Stimulated activated naive CD8-positive, alpha-beta T cell treated with anti-CD3 and anti-CD28 coated beads, Interleukin-15, Interleukin-2, amounts not matched to agents 100 ng/mL and 50 ng/mL, for 24 hours (primary cell): ENCODE measurements at regions not wholly inside any gene's neighbourhood (a gene's known extent, or its start where the extent isn't known, plus 50 kb on each side); places are given as distances from the start of the nearest gene placed in this dataset.
"Not testable (repeated sequence)": the region's sequence is repeated elsewhere in the genome, so short reads cannot be mapped to it uniquely, and the experiment has no call there.

ENCODE experiments used
- H3K27ac Mint-ChIP-seq: one replicate; pipeline ENCODE4 v1.8.0; 2021; ENCODE audit warnings: mild to moderate bottlenecking, mixed read lengths
- H3K27me3 Mint-ChIP-seq: one replicate; pipeline ENCODE4 v1.8.0; 2021; ENCODE audit warnings: mixed read lengths
- H3K36me3 Mint-ChIP-seq: one replicate; pipeline ENCODE4 v1.8.0; 2021; ENCODE audit warnings: low read depth, mixed read lengths
- H3K4me1 Mint-ChIP-seq: one replicate; pipeline ENCODE4 v1.8.0; 2021; ENCODE audit warnings: low read depth, mixed read lengths
- H3K4me3 Mint-ChIP-seq: one replicate; pipeline ENCODE4 v1.8.0; 2021; ENCODE audit warnings: mild to moderate bottlenecking, mixed read lengths
- H3K9me3 Mint-ChIP-seq: one replicate; pipeline ENCODE4 v1.8.0; 2021; ENCODE audit warnings: mixed read lengths

DNA sequence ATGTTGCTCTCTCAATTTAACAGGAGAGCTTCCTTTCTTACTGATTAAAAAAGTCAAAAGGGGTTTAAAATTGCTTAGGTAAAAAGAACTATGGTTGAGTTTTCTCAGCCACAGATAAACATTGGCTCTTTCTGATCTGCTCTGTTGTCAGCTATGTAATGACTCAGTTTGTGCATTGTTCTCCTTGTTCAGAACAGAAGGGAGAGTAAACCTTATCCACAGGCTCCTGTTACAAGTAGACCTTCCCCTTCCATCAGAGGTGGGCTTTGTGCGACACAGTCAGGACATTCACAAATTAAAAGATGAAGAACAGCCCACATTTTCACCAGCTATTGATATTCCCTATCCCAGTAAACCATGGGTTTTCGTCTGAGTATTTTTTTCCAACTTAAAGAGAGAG lies 236.3 kb upstream of the SEMA6A start:
- no peak overlapping the region for H3K27ac Mint-ChIP-seq
- no peaks in the 10 kb centered on the region for H3K36me3 Mint-ChIP-seq
- H3K4me3 Mint-ChIP-seq = no peak overlapping the region
- no peaks in the 10 kb centered on the region for H3K4me1 Mint-ChIP-seq
- no peaks in the 10 kb centered on the region for H3K9me3 Mint-ChIP-seq
- H3K27me3 Mint-ChIP-seq = no peaks in the 10 kb centered on the region

DNA sequence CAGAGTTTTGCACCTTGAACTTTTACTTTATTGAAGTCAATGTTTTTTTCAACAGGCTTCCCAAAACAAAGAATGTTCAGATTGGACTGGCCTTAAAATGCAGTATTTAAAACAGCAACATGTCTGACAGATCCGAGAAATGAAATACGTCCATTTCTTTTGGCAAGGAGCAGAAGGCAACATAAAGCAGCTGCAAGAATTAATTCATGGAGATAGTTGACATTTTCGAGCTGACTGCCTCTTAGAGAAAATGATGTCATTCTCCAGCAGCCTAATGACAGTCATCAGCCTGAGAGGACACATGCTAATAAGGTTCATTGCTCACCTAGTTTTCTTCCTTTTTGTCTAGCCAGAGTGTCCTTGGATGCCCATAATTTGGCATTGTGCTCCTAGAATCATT lies 232.2 kb upstream of the SEMA6A start:
- no peak overlapping the region for H3K27ac Mint-ChIP-seq
- no peaks in the 10 kb centered on the region for H3K27me3 Mint-ChIP-seq
- no peaks in the 10 kb centered on the region for H3K9me3 Mint-ChIP-seq
- no peaks in the 10 kb centered on the region for H3K4me1 Mint-ChIP-seq
- no peaks in the 10 kb centered on the region for H3K36me3 Mint-ChIP-seq
- H3K4me3 Mint-ChIP-seq = no peak overlapping the region

DNA sequence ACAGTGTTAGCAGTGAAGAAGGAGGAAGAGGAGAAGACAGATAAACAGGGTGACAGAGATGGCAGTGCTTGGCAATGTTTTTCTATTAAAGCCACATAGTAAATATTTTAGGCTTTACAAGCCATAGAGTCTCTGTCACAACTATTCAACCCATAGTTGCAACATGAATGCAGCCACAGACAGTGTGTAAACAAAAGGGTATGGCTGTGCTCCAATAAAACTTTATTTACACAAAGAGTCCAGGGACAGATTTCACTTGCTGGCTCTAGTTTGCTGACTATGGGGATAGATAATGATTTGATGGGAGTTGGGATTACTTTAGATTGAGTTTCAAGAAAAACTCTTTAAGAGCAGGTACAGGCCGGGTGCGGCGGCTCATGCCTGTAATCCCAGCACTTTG lies 224.8 kb upstream of the SEMA6A start:
- H3K4me3 Mint-ChIP-seq = no peak overlapping the region
- peaks cover 4% of the 10 kb centered on the region for H3K9me3 Mint-ChIP-seq
- H3K27ac Mint-ChIP-seq = no peak overlapping the region
- H3K27me3 Mint-ChIP-seq = no peaks in the 10 kb centered on the region
- no peaks in the 10 kb centered on the region for H3K36me3 Mint-ChIP-seq
- no peaks in the 10 kb centered on the region for H3K4me1 Mint-ChIP-seq

DNA sequence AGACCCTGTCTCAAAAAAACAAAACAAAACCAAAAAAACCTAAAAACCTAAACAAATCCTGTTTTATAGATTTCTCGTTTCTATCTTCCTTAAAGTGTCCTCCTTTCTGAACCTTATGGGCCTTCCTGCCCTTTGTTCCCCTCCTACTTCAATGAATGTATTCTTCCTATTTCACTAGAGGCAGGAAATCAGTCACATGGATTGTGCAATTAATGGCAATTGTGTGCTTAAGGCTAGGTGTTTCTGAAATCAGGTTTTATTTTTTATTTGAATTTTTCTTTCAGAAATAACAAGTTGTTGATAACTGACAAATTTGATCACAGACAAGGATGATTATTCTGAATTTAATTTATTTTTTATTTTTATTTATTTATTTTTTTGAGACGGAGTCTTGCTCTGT lies 220.6 kb upstream of the SEMA6A start:
- no peaks in the 10 kb centered on the region for H3K36me3 Mint-ChIP-seq
- no peak overlapping the region for H3K27ac Mint-ChIP-seq
- no peaks in the 10 kb centered on the region for H3K27me3 Mint-ChIP-seq
- H3K4me1 Mint-ChIP-seq = no peaks in the 10 kb centered on the region
- no peaks in the 10 kb centered on the region for H3K9me3 Mint-ChIP-seq
- no peak overlapping the region for H3K4me3 Mint-ChIP-seq

DNA sequence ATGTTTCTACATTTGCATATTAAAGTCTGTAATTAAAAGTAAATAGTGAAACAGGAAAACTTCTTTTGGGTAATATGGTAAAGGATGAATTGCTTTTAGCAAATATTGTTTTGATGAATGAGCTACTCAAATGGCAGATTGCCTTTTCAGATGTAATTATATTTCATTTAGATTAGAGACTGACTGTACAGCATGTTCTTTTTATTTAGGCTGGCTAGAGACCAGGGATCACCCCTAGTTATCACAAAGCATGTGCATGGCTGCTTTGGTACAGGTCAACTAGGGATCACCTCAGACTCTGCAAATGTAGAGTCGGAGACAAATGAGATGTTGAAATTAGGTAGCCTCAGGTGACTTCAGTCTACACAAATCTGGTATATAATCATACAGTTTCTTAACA lies 214.9 kb upstream of the SEMA6A start:
- Mint-ChIP-seq H3K9me3 (peaks cover 8% of the 10 kb centered on the region), H3K27ac (no peak overlapping the region), H3K36me3 (no peaks in the 10 kb centered on the region), H3K4me1 (no peaks in the 10 kb centered on the region), H3K27me3 (no peaks in the 10 kb centered on the region), H3K4me3 (no peak overlapping the region)

DNA sequence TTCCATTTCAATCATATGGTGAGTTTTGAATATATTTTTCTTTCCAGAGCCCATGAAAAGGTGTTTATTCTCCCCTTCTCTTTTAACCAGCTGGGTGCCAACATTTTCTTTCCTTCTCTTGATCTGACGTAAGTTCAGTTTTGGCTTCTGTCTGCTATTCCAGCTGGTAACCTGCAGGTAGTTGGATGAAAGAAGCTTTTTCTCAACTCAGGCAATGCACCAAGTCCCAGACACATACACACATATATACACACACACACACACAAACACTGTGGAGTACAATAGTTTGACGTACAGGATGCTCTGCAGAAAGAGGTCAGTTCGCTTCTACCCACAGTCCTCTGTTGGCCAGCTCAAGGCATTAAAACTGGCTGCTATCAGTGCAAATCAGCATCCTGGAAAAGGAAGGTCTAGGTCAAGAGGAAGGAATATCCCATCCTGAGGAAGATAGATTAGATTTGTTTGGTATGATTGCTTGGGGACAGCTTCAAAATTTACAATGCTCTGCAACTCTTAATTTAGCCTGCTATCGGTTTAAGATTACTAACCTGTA lies 214.3 kb upstream of the SEMA6A start:
- no peaks in the 10 kb centered on the region for H3K4me1 Mint-ChIP-seq
- no peaks in the 10 kb centered on the region for H3K36me3 Mint-ChIP-seq
- H3K9me3 Mint-ChIP-seq = peaks cover 8% of the 10 kb centered on the region

DNA sequence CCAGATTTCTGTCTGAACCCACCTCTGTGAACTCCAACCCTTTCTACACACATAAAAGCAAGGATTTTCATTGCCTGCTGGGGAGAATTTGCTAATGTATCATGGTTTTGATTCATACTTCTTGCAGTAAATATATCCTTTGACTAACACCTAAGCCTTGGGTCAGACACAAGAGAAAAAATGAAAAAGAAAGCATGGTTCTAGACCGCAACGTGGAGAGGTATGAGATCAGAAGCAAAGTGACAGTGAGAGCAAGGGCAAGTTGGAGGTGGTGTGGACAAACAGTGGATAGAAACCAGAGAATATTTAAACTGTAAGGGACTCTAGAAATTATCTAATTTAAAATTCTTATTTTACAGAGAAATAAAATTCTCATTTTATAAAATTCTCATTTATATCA lies 212.9 kb upstream of the SEMA6A start:
- no peaks in the 10 kb centered on the region for H3K27me3 Mint-ChIP-seq
- peaks cover 8% of the 10 kb centered on the region for H3K9me3 Mint-ChIP-seq
- no peak overlapping the region for H3K27ac Mint-ChIP-seq
- no peaks in the 10 kb centered on the region for H3K36me3 Mint-ChIP-seq
- no peak overlapping the region for H3K4me3 Mint-ChIP-seq
- H3K4me1 Mint-ChIP-seq = no peaks in the 10 kb centered on the region

More for the DNA sequence above, 214.3 kb upstream of the SEMA6A start:
- H3K27ac Mint-ChIP-seq = no peak overlapping the region
- no peaks in the 10 kb centered on the region for H3K27me3 Mint-ChIP-seq
- H3K4me3 Mint-ChIP-seq = no peak overlapping the region

DNA sequence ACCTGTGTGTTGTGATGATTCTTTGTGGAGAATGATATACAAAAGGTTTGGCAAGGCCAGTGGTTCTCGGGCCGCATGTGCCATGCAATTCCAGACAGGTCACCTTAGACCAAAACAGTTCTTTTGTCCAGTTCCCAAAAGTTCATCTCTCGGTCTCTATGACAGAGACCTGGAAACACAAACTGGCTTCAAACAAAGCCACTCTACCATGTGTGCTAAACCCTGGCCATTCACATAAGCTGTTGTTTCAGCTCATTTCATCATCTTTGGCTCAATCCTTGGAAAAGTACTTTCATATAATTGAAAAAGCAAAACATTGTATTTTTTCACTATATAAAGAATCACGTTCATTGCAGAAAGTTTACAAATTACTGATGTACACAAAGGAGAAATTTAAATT lies 210.5 kb upstream of the SEMA6A start:
- no peak overlapping the region for H3K27ac Mint-ChIP-seq
- H3K4me1 Mint-ChIP-seq = no peaks in the 10 kb centered on the region
- H3K36me3 Mint-ChIP-seq = no peaks in the 10 kb centered on the region
- peaks cover 8% of the 10 kb centered on the region for H3K9me3 Mint-ChIP-seq
- no peak overlapping the region for H3K4me3 Mint-ChIP-seq
- H3K27me3 Mint-ChIP-seq = no peaks in the 10 kb centered on the region

DNA sequence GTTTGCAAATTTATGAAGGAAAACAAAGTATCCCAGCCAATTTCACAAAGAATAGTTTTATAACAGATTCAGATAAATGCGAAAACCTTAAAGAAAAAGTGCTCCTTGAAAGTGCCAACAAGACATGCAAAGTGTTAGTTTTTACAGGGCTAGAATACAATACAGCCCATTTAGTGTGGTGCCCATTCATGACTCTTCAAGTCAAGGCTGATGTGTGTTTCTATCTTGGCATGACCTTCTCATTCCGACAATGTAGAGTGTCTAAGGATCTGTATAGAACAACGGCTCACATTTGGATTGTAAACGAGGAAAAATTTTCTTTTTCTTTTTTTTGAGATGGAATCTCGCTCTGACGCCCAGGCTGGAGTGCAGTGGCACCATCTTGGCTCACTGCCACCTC lies 205.2 kb upstream of the SEMA6A start:
- no peaks in the 10 kb centered on the region for H3K9me3 Mint-ChIP-seq
- H3K27me3 Mint-ChIP-seq = peaks cover 5% of the 10 kb centered on the region
- no peaks in the 10 kb centered on the region for H3K4me1 Mint-ChIP-seq
- no peaks in the 10 kb centered on the region for H3K36me3 Mint-ChIP-seq
- no peak overlapping the region for H3K4me3 Mint-ChIP-seq
- no peak overlapping the region for H3K27ac Mint-ChIP-seq

DNA sequence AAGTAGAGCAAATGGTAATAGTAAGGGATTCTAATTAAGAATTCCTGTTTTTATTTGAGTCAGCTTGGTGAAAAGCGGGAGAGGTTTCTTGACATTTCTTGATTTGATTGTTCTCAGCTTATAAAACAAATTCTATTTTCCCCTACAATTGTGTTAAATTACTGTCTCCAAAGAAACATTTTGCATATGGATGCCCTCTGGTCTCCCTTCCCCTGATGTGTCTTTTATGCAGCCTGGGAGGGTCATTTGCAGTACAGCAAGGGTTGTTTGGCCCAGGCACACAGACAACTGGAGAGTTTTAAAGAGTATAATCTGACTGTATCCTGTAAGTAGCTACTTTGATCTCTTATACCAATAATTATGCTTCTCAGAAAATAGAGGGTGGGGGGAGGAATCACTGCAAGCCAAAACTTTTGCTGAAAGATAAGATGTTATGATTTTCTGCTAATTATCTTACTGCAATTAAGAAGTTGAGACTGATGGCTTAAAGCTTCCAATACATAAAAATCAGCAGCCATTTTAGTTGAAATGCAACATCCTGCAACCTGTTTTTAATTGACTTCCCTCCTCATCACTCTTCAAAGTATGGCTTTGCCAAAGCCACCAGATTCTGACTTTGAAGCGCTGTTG lies 204.1 kb upstream of the SEMA6A start:
- Mint-ChIP-seq H3K27me3 (peaks cover 5% of the 10 kb centered on the region), H3K4me3 (no peak overlapping the region), H3K27ac (no peak overlapping the region), H3K9me3 (no peaks in the 10 kb centered on the region), H3K36me3 (no peaks in the 10 kb centered on the region), H3K4me1 (no peaks in the 10 kb centered on the region)

DNA sequence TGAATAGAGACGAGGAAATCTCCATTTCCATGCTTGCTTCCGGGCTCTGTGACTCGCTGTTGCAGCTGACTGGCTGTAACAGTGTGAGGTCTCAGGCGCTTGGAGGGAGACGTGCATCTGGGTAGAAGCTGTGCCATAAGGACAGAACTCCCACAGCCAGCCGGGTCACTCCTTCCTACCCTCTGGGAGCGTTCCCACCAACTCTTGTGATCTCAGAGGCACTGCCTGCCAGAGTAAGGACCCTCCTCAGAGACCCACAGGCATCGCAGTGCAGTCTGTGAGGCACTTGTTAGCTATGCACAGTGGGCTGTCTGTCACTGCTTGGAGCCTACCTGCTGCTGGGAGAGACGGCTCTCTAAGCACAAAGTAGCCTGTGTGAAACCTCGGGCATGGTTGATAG lies 203.4 kb upstream of the SEMA6A start:
- H3K9me3 Mint-ChIP-seq = no peaks in the 10 kb centered on the region
- peaks cover 5% of the 10 kb centered on the region for H3K27me3 Mint-ChIP-seq
- no peak overlapping the region for H3K4me3 Mint-ChIP-seq
- no peaks in the 10 kb centered on the region for H3K4me1 Mint-ChIP-seq
- H3K36me3 Mint-ChIP-seq = no peaks in the 10 kb centered on the region
- no peak overlapping the region for H3K27ac Mint-ChIP-seq

DNA sequence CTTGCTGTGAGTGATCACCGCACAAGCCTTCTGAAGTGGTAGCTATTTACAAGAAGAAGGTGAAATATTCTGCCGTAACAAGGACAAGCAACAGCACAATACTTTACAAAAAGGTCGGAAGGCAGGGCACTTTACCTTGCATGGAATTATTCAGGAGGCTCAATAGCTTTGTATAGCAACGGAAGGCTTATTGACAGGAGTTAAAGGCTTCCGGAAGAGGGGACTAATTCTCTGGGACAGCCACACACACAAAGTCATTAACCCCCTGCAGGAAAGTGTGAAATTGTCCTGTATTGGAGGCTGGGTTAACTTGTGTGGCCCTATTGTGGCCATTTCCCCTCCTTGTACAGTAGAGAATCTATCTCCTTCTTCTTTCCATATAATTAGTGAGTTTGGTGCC lies 199.3 kb upstream of the SEMA6A start:
- Mint-ChIP-seq H3K27ac (no peak overlapping the region), H3K36me3 (no peaks in the 10 kb centered on the region), H3K9me3 (no peaks in the 10 kb centered on the region), H3K4me1 (no peaks in the 10 kb centered on the region), H3K27me3 (peaks cover 5% of the 10 kb centered on the region), H3K4me3 (no peak overlapping the region)

DNA sequence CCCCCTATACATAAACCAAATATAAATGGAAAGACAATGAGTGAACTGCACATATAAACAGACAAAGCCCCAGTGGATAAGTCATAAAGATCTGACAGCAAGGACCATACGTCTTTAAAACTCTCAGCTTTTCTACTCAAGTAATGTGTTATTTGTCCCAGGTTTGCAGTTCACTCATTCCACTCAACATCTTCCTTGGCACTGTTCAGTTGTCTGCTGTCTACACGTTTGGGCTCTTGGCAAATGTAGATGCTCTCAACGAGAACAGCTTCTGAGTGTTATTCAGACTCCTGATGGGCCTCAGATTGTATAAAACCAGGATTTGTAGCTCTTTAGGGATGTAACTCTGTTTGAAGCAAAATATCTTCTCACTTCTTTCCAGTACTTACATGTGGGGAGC lies 198.2 kb upstream of the SEMA6A start:
- Mint-ChIP-seq H3K9me3 (no peaks in the 10 kb centered on the region), H3K4me3 (no peak overlapping the region), H3K27me3 (peaks cover 5% of the 10 kb centered on the region), H3K27ac (no peak overlapping the region), H3K36me3 (no peaks in the 10 kb centered on the region), H3K4me1 (no peaks in the 10 kb centered on the region)

DNA sequence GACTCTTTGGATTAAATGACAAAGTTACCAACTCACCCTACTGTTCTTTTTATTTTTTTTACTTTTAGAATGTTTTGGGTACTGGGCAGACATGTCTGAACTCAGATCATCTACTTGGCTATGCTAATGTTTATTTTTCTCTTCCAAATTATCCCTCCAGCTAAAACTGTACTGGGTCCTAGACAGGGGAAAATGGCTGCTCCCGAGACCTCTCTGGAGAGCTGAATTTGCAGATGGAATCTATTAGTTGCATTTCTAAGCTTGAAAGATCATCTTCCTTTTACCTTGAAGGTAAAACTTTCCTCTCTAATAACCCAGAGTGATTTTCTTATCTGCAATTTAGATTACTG lies 197.5 kb upstream of the SEMA6A start:
- peaks cover 5% of the 10 kb centered on the region for H3K27me3 Mint-ChIP-seq
- no peaks in the 10 kb centered on the region for H3K36me3 Mint-ChIP-seq
- no peaks in the 10 kb centered on the region for H3K9me3 Mint-ChIP-seq
- no peaks in the 10 kb centered on the region for H3K4me1 Mint-ChIP-seq
- no peak overlapping the region for H3K4me3 Mint-ChIP-seq
- H3K27ac Mint-ChIP-seq = no peak overlapping the region

DNA sequence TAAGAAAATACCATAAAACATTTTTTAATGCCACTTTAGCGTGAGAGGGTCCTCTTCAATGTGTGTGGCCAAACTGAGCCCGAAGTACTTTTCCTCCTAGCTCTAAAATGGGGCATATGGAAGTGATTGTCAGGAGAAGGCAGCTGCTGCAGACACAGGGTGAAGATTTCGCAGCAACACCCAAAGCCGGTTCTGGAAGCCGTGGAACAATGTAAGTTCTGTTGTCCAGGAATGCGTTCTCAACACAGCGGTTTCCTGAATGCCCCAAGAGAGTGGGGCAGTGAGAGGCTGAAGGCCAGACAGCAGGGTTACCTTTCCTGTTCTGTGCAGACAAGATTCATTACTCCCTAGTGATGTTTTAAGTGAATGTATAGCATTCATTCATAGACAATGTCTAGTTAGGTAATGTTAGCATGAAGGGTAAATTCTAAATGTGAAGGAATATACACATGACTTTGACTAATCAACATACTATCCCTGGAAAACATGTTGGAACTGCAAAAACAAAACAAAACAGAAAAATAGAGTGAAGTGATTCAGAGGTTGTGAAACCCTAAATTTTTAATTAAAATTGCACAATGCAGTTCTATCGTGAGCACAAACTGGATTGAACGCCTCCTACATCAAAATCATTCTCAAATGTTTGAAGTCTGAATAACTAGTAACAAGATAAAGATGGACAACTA lies 197.0 kb upstream of the SEMA6A start:
- Mint-ChIP-seq H3K27ac (no peak overlapping the region), H3K27me3 (peaks cover 5% of the 10 kb centered on the region), H3K4me1 (no peaks in the 10 kb centered on the region), H3K9me3 (no peaks in the 10 kb centered on the region), H3K36me3 (no peaks in the 10 kb centered on the region), H3K4me3 (no peak overlapping the region)

DNA sequence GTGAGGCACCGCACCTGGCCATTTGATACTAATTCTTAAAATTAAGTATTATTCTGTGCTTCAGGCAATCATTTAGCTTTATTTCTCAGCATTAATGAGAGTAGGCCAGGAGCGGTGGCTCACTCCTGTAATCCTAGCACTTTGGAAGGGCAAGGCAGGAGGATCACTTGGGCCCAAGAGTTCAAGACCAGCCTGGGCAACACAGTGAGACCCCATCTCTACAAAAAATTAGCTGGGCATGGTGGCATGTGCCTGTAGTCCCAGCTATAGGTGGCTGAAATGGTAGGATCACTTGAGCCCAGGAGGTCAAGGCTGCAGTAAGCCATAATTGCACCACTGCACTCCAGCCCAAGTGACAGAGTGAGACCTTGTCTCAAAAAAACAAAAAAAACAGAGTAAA lies 195.3 kb upstream of the SEMA6A start:
- not testable (repeated sequence) for H3K4me3 Mint-ChIP-seq, H3K36me3 Mint-ChIP-seq, H3K27me3 Mint-ChIP-seq, H3K27ac Mint-ChIP-seq, H3K9me3 Mint-ChIP-seq, H3K4me1 Mint-ChIP-seq
